ENCODE measurements at regions not wholly inside any gene's neighbourhood (a gene's known extent, or its start where the extent isn't known, plus 50 kb on each side); places are given as distances from the start of the nearest gene placed in this dataset.

- TF ChIP-seq CTCF (IDR thresholded peaks at IDR 0.05), result no peak
- no peak for TF ChIP-seq POLR2A (IDR thresholded peaks at IDR 0.05)
Observed at GRCh38 chr10:71103961-71104360, 108.4 kb upstream of the UNC5B start.
